WTC11 (cell line): ENCODE measurements at regions not wholly inside any gene's neighbourhood (a gene's known extent, or its start where the extent isn't known, plus 50 kb on each side); places are given as distances from the start of the nearest gene placed in this dataset.

Experiments
- ATAC-seq: fragments of 200-7000 bp; cut with Tn5 transposase; 2 replicates; pipeline ENCODE4 v1.10.0; 2021; ENCODE audit warnings: mild to moderate bottlenecking, moderate library complexity
- CTCF ChIA-PET: fragments of 300-600 bp; sonication (Branson Sonifier 250); formaldehyde crosslinking; loops from one replicate; lab custom pipeline; 2021; ENCODE audit warnings: antibody characterized with exemption; lab: Charles Lee
- POLR2A ChIA-PET: fragments of 350-600 bp; sonication (Branson Sonifier 250); formaldehyde crosslinking; loops from one replicate; lab custom pipeline; 2021; ENCODE audit warnings: antibody characterized with exemption; lab: Charles Lee
- DNase-seq: peaks from one replicate; pipeline ENCODE4 v3.0.0; 2021; ENCODE audit warnings: low spot score
- H3K27ac Mint-ChIP-seq: 2 replicates; pipeline ENCODE4 v1.8.0; 2021; ENCODE audit warnings: mixed read lengths
- H3K27me3 Mint-ChIP-seq: 2 replicates; pipeline ENCODE4 v1.8.0; 2021; ENCODE audit warnings: low read depth, mild to moderate bottlenecking, moderate library complexity, mixed read lengths
- H3K36me3 Mint-ChIP-seq: 2 replicates; pipeline ENCODE4 v1.8.0; 2021; ENCODE audit warnings: mixed read lengths
- H3K4me1 Mint-ChIP-seq: 2 replicates; pipeline ENCODE4 v1.8.0; 2022; ENCODE audit warnings: mixed read lengths
- H3K4me3 Mint-ChIP-seq: 2 replicates; pipeline ENCODE4 v1.8.0; 2021; ENCODE audit warnings: mild to moderate bottlenecking, moderate library complexity, mixed read lengths
- H3K9me3 Mint-ChIP-seq: 2 replicates; pipeline ENCODE4 v1.8.0; 2021; ENCODE audit warnings: mixed read lengths
- CREB1 ChIP-seq: sonication (generic); formaldehyde crosslinking; IDR thresholded peaks from 2 replicates; pipeline ENCODE4 v1.8.0; 2023; ENCODE audit warnings: mild to moderate bottlenecking, missing genetic modification reagents
- E2F4 ChIP-seq: sonication (generic); formaldehyde crosslinking; IDR thresholded peaks from 2 replicates; pipeline ENCODE4 v1.8.1; 2022; ENCODE audit warnings: low read depth, mild to moderate bottlenecking, moderate library complexity, missing genetic modification reagents, borderline replicate concordance
- ELF4 ChIP-seq: sonication (generic); formaldehyde crosslinking; IDR thresholded peaks from 2 replicates; pipeline ENCODE4 v1.8.1; 2022; ENCODE audit warnings: low read depth, mild to moderate bottlenecking, moderate library complexity, missing genetic modification reagents
- EMX1 ChIP-seq: fragments of 250-450 bp; sonication (Bioruptor Pico); IDR thresholded peaks from 2 replicates; pipeline ENCODE4 v1.8.0; 2021; ENCODE audit warnings: mild to moderate bottlenecking
- ETV6 ChIP-seq: sonication (generic); formaldehyde crosslinking; IDR thresholded peaks from 2 replicates; pipeline ENCODE4 v1.8.1; 2022; ENCODE audit warnings: mild to moderate bottlenecking, missing genetic modification reagents
- FOXJ3 ChIP-seq: sonication (generic); formaldehyde crosslinking; IDR thresholded peaks from 2 replicates; pipeline ENCODE4 v1.9.0; 2021; ENCODE audit warnings: missing genetic modification reagents, mild to moderate bottlenecking, borderline replicate concordance
- FOXK1 ChIP-seq: sonication (generic); formaldehyde crosslinking; IDR thresholded peaks from 2 replicates; pipeline ENCODE4 v1.8.0; 2022; ENCODE audit warnings: mild to moderate bottlenecking, moderate library complexity, missing genetic modification reagents
- FOXP4 ChIP-seq: sonication (generic); formaldehyde crosslinking; IDR thresholded peaks from 2 replicates; pipeline ENCODE4 v1.8.0; 2022; ENCODE audit warnings: mild to moderate bottlenecking, missing genetic modification reagents
- GABPB1 ChIP-seq: sonication (generic); formaldehyde crosslinking; IDR thresholded peaks from 2 replicates; pipeline ENCODE4 v1.8.1; 2023; ENCODE audit warnings: mild to moderate bottlenecking, missing genetic modification reagents
- NFE2L1 ChIP-seq: sonication (generic); formaldehyde crosslinking; IDR thresholded peaks from 2 replicates; pipeline ENCODE4 v1.8.1; 2023; ENCODE audit warnings: missing genetic modification reagents
- NR3C1 ChIP-seq: sonication (generic); formaldehyde crosslinking; conservative IDR thresholded peaks from 2 replicates; pipeline ENCODE4 v1.8.1; 2023; ENCODE audit warnings: low read depth, mild to moderate bottlenecking, missing genetic modification reagents
- PRRX2 ChIP-seq: fragments of 250-450 bp; sonication (Bioruptor Pico); IDR thresholded peaks from 2 replicates; pipeline ENCODE4 v1.8.0; 2021; ENCODE audit warnings: mild to moderate bottlenecking
- SP1 ChIP-seq: sonication (generic); formaldehyde crosslinking; conservative IDR thresholded peaks from 2 replicates; pipeline ENCODE4 v1.8.1; 2022; ENCODE audit warnings: missing genetic modification reagents
- TEAD1 ChIP-seq: sonication (generic); formaldehyde crosslinking; IDR thresholded peaks from 2 replicates; pipeline ENCODE4 v1.8.0; 2022; ENCODE audit warnings: mild to moderate bottlenecking, missing genetic modification reagents
- USF1 ChIP-seq: sonication (generic); formaldehyde crosslinking; IDR thresholded peaks from 2 replicates; pipeline ENCODE4 v1.8.0; 2022; ENCODE audit warnings: mild to moderate bottlenecking, missing genetic modification reagents
- ZNF281 ChIP-seq: sonication (generic); formaldehyde crosslinking; IDR thresholded peaks from 2 replicates; pipeline ENCODE4 v1.8.0; 2023; ENCODE audit warnings: mild to moderate bottlenecking, missing genetic modification reagents
- ZNF423 ChIP-seq: fragments of 250-450 bp; sonication (Bioruptor Pico); IDR thresholded peaks from 2 replicates; pipeline ENCODE4 v2.1.2; 2022; ENCODE audit warnings: mild to moderate bottlenecking, moderate library complexity
- TF ChIP-seq, protein P1 (sequence below): sonication (generic); formaldehyde crosslinking; IDR thresholded peaks from 2 replicates; pipeline ENCODE4 v1.8.0; 2022; ENCODE audit warnings: mild to moderate bottlenecking, missing genetic modification reagents
- TF ChIP-seq, protein P2 (sequence below): sonication (generic); formaldehyde crosslinking; IDR thresholded peaks from 2 replicates; pipeline ENCODE4 v1.8.1; 2023; ENCODE audit warnings: mild to moderate bottlenecking, missing genetic modification reagents
- TF ChIP-seq, protein P3 (sequence below): sonication (generic); formaldehyde crosslinking; IDR thresholded peaks from 2 replicates; pipeline ENCODE4 v1.8.1; 2022; ENCODE audit warnings: low read depth, missing genetic modification reagents, borderline replicate concordance

GRCh38 chr5:5077236-5077635 is 62.9 kb upstream of the ADAMTS16 start:
- DNase-seq = no peak
- ChIA-PET POLR2A (no interaction called here), CTCF (no interaction called here)
- H3K4me3 Mint-ChIP-seq = no peak overlapping the region
- H3K9me3 Mint-ChIP-seq = peaks cover 27% of the 10 kb centered on the region
- peaks cover 22% of the 10 kb centered on the region for H3K36me3 Mint-ChIP-seq
- peaks cover 35% of the 10 kb centered on the region for H3K27me3 Mint-ChIP-seq
- peaks cover 60% of the 10 kb centered on the region for H3K4me1 Mint-ChIP-seq
- H3K27ac Mint-ChIP-seq = peak overlapping the region; percentile 88
- no peak for TF ChIP-seq EMX1 (CRISPR knock-in tag)
- TF ChIP-seq, protein P1, sequence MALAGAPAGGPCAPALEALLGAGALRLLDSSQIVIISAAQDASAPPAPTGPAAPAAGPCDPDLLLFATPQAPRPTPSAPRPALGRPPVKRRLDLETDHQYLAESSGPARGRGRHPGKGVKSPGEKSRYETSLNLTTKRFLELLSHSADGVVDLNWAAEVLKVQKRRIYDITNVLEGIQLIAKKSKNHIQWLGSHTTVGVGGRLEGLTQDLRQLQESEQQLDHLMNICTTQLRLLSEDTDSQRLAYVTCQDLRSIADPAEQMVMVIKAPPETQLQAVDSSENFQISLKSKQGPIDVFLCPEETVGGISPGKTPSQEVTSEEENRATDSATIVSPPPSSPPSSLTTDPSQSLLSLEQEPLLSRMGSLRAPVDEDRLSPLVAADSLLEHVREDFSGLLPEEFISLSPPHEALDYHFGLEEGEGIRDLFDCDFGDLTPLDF (CRISPR knock-in tag) = no peak
- no peak for TF ChIP-seq ZNF423
- no peak for TF ChIP-seq NR3C1 (CRISPR knock-in tag)
- no peak for TF ChIP-seq TEAD1 (CRISPR knock-in tag)
- no peak for TF ChIP-seq ELF4 (CRISPR knock-in tag)
- TF ChIP-seq PRRX2 = no peak
- TF ChIP-seq GABPB1 (CRISPR knock-in tag) = no peak
- no peak for TF ChIP-seq ZNF281
- TF ChIP-seq ETV6 = no peak
- no peak for TF ChIP-seq CREB1 (CRISPR knock-in tag)
- ATAC-seq = peak; percentile 9

DNA sequence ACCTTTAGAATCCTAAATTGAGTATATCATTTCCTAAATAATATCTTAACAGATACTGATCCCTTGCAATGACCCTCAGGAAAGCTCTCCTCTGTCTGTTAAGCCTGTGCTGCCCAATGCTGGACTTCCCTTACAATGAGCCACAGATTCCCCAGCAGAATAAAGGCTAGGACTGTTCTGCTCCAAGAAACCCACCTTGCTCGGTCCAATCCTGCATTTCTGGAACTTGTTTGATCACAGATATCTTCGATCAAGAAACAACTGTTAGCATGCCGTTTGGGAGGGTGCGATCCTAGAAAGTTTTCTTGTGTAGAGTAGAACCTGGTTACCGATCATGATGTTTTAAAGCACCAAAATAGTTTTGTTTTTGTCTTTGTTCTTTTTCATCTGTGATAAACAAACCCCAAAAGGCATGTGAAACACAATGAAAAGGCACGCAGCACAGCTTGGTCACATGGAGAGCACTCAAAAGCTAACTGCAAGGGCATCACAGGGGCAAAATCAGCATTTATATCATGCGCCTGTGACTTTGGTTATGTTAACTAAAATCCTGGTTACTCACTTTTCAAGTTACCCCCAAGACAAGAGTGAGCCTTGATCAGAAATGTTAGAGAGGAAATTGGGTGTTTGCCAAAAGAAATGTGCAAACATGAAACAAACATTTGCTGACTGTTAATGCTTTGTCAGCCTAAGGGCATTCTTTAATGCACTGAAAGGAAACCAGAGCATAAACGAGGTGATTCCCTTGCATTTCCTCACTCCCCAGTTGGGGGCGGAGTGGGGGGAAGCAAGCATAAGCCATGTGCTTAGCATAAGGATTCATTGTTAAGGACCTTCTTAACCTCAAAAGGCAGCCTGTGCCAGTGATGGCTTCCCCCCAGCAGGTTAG is 61.9 kb upstream of the ADAMTS16 start:
- Mint-ChIP-seq H3K27me3 (peaks cover 30% of the 10 kb centered on the region), H3K27ac (peak overlapping the region; percentile 98), H3K4me1 (peaks cover 60% of the 10 kb centered on the region), H3K36me3 (peaks cover 22% of the 10 kb centered on the region), H3K4me3 (peak overlapping the region; percentile 26; the same call in 1 of the 2 replicates), H3K9me3 (peaks cover 27% of the 10 kb centered on the region)
- DNase-seq (peak; percentile 51), ATAC-seq (peak; percentile 78)
- ChIA-PET POLR2A (no interaction called here), CTCF (no interaction called here)
- TF ChIP-seq USF1 (CRISPR knock-in tag) (peak; percentile 20; the same call in 1 of the 2 replicates), FOXK1 (peak; percentile 24; the same call in 1 of the 2 replicates), E2F4 (CRISPR knock-in tag) (no peak), FOXP4 (CRISPR knock-in tag) (peak; percentile 78; the same call in 1 of the 2 replicates), SP1 (CRISPR knock-in tag) (0 out of 2 replicates have a peak, but pooled peaks have one; percentile 32), NFE2L1 (CRISPR knock-in tag) (0 out of 2 replicates have a peak, but pooled peaks have one; percentile 64), FOXJ3 (CRISPR knock-in tag) (peak; percentile 37; the same call in 1 of the 2 replicates), ELF4 (CRISPR knock-in tag) (no peak)
- TF ChIP-seq, protein P2, sequence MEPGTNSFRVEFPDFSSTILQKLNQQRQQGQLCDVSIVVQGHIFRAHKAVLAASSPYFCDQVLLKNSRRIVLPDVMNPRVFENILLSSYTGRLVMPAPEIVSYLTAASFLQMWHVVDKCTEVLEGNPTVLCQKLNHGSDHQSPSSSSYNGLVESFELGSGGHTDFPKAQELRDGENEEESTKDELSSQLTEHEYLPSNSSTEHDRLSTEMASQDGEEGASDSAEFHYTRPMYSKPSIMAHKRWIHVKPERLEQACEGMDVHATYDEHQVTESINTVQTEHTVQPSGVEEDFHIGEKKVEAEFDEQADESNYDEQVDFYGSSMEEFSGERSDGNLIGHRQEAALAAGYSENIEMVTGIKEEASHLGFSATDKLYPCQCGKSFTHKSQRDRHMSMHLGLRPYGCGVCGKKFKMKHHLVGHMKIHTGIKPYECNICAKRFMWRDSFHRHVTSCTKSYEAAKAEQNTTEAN (CRISPR knock-in tag) = peak; percentile 74; the same call in 1 of the 2 replicates
- TF ChIP-seq, protein P3, sequence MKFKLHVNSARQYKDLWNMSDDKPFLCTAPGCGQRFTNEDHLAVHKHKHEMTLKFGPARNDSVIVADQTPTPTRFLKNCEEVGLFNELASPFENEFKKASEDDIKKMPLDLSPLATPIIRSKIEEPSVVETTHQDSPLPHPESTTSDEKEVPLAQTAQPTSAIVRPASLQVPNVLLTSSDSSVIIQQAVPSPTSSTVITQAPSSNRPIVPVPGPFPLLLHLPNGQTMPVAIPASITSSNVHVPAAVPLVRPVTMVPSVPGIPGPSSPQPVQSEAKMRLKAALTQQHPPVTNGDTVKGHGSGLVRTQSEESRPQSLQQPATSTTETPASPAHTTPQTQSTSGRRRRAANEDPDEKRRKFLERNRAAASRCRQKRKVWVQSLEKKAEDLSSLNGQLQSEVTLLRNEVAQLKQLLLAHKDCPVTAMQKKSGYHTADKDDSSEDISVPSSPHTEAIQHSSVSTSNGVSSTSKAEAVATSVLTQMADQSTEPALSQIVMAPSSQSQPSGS (CRISPR knock-in tag) = no peak
- TF ChIP-seq, protein P1 (CRISPR knock-in tag) = 0 out of 2 replicates have a peak, but pooled peaks have one; percentile 69
